SK-MEL-5 (cell line): ENCODE measurements at regions not wholly inside any gene's neighbourhood (a gene's known extent, or its start where the extent isn't known, plus 50 kb on each side); places are given as distances from the start of the nearest gene placed in this dataset.
A peak's percentile ranks its signal among the peaks of the same experiment; 100 is the strongest.

Source experiments
- DNase-seq: peaks from one replicate; pipeline ENCODE4 v3.0.0-alpha.2; 2016; ENCODE audit warnings: low read depth, low spot score
- in situ Hi-C: cut with HindIII; loops from 2 replicates; pipeline ENCODE4 v1.10.0; 2016; ENCODE audit warnings: low sequenced_read_pairs, high pct_unique_total_duplicates, low pct_unique_long_range_greater_than_20kb

DNA sequence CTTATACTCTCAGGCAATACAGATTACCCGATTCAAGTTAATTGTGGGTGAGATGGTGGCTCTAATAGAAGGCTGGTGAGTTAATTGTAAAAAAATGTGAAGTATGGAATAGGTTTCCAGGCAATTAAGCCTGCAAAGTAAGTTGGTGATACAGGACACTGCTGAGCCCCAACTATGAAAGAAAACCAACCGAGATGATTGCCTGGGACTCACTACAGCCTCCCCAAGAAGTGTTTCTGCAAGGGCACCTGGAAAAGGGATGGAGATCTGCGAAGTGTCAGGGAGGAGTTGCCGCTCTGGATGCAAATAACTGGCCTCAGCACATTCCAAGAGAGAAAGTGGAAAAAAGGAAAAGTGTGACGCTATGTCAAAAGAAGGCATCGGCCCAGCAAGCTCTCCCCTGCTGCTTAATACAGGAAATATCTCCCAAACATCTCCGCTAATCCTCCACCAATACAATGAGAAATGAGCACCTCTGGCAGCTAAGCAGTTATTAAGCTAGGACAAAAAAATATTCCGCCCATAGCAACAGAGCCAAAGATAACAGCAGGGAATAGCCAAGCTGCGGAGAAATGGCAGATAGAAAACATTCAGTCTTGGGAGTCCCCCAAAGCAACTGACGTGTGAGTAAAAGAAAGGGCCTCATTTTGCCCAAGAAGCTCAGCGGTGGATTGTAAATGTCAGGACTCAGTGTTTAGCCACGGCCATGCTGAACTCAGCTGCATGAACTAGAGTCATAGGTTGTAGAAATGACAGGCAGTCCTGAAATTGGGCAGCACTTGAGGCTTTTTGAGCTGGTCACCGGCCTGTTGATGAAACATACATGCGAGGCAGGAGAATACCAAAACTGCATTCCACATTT, 133.7 kb downstream of the SNX19 start:
- in situ Hi-C loops: no loop called here
- DNase-seq: no peak

DNA sequence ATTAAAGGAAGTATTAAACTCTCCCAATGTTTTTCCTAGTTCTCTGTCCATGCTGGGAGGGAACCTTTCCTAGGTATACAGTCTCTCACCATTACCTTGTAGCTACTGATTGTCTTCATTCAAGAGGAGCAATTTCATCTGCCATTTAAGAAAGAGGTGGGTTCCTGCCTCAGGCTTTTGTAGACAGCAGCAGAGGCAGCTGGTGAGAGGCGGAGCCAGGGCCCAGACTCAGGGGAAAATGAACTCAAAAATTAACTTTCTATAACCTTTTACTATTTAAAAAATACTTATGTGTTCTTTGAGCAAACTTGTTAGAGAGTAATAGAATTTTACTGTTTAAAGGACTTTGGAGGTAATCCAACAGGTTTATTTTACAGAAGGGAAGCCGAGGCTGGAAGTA, 133.0 kb downstream of the SNX19 start:
- in situ Hi-C loops: no loop called here
- DNase-seq: no peak

DNA sequence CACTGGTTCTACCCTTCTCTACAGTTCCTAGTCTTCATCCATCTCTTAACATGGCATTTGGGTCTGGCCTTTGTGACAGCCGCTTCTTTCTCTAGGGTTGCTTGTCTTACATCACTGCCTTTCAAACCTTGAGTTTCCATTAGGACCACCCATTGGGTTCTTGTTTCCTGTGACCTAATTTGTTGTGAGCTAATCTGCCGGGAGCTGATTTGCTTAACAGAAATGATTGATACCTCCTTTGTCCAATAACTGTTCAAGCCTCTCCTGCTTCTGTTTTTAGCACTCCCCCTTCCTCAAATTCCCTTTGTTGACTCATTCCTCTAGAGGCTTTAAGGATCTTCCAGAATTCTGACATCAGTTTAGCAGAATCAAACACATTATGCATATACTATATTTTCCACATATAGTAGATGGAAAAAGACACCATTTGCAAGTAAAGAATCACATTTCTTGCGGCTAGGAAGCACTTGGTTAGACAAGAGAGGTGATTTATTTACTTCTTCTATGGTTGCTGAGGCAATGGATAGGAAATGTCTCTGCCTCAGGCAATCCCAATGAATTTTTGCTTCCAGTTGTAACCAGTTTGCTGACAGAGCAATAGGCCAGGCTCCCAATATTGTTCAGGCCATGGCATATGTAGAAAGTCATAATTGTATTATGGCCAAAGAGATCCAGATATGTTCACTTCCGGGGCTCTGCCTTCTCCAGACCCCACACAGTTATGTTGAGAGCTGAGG, 130.7 kb downstream of the SNX19 start:
- in situ Hi-C loops: no loop called here
- DNase-seq: peak; percentile 17

DNA sequence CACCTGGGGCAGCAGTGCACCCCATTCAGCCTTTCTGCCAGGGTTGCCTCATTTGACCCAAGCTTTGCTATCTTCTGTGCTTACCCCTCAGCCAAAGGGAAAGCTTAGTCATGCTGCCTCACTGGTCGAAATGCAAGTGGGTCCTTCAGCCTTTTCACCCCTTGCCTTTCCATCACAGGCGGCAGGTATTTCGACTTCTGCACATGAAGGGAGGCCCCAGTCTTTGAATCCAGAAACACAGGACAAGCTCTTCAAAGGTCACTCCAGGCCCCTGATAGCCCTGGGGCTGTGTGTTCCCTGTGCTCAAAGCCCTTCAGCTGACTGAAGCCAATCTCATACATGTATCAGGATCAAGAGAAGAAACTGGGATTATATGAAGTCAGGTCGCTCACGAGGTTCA, 129.7 kb downstream of the SNX19 start:
- no peak for DNase-seq
- in situ Hi-C loops: no loop called here

DNA sequence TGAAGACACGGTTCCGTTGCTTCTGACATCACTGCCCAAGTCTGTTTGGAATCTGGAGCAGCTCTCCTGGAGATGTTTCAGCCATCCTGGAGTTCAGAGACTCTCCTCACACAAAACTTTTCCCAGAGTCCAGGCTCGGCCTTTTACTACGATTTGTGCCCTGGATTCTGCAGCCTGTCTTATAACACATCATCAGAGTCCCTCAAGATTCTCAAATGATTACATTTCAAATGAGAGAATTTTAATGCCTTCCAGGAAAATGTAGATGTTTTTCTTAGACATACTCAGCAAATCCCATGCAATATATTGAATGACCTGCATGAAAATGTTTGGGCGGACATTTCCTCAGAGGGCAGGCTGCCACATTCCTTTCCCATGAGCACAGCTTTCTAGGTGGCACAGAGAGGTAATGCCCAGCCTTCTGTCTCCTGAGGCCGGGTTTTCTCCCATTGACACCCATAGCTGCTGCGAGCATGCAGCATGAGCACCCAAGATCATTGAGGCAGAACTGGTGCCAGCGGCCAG, 129.1 kb downstream of the SNX19 start:
- DNase-seq: no peak
- in situ Hi-C loops: no loop called here

DNA sequence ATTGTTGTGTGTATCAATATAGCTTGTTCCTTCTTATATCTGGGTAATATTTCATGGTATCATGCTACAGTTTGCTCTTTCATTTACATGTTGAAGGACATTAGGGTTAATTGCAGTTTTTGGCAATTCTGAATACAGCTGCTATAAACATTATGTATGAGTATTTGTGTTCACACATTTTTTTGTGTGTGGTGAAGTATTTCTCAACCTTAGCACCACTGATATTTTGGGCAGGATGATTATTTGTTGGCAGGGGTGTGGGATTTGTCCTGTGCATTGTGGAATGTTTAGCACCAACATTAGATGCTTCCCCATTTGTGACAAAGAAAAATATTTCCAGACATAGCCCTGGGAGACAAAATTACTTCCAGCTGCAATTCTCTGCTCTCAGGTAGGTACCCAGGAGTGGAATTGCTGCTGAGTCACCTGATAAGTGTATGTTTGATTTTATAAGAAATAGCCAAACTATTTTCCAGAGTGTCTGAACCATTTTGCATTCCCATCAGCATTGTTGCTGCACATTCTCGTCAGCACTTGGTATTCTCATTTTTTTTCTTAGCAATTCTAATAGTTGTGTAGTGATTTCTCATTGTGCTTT, 128.2 kb downstream of the SNX19 start:
- in situ Hi-C loops: no loop called here
- DNase-seq: no peak

DNA sequence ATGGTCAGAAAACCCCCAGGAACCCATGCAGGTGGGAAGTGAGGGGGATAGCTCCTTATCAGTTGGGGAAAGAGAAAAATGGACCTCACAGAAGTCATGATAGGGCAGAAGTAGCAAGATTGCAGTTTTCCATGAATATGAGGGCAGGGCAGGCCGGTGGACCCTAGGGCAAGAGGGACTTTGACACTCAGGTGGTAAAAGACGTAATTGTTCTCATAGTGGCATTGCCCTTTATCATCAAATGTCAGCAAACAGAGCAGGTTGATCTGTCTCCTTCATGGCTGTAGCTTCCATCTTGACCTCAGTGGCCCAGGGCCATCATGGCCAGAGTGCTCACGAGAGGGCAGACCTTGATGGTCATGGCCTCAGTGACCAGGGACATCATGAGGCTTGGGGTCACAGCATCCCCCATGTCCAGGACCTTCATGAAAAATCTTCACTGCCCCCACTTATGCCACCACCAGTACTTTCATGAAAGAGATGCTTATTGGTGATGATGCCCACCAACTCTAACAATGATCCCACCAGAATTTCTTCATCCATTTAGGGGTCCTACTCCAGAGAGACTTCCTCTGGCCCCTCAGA, 127.1 kb downstream of the SNX19 start:
- in situ Hi-C loops: no loop called here
- no peak for DNase-seq

DNA sequence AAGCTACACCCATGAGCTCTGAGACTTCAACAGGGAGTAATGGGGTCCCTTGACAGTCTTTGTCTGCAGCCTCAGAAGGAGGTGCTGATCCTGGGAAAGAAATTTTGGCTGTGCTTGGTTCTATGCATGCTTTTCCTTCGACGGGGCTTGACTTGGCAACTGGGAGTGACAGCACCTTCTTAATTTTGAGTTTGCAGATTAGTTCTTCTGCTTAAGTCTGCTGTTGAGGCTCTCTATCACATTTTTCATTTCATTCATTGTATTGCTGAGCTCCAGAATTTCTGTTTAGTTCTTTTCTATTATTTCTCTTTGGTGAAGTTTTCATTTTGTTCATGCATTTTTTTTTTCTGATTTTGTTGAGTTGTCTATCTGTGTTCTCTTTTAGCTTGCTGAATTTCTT, 125.6 kb downstream of the SNX19 start:
- DNase-seq: no peak
- in situ Hi-C loops: no loop called here

DNA sequence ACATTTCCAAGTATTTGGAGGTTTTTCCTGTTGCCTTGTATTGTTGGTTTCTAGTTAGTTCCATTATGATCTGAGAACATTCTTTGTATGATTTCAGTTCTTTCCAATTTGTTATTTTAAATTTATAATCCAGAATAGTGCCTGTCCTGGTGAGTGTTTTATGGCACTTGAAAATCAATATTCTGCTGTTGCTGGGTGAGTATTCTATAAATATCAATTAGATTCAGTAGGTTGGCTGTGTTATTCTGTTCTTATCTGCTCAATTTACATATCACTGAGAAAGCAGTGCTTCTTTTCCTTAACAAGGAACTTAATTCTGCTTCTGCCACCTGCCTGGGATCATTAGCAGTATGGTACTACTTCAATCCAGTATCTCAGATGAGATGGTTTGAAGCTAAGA, 123.5 kb downstream of the SNX19 start:
- DNase-seq: no peak
- in situ Hi-C loops: no loop called here

DNA sequence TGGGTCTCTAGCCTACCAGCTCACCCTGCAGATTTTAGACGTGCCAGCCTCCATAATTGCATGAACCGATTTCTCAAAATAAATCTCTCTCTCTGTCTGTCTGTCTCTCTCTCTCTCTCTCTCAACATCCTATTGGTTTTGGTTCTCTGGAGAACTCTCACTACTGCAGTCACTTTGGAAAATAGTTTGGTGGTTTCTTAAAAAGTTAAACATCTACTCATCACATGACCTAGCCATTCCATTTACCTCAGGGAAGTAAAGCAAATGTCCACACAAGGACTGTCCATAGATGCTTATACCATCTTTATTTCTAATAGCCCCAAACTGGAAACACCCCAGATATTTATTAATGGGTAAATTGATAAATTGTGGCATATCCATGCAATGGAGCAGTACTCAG, 119.5 kb downstream of the SNX19 start:
- DNase-seq: no peak
- in situ Hi-C loops: no loop called here

DNA sequence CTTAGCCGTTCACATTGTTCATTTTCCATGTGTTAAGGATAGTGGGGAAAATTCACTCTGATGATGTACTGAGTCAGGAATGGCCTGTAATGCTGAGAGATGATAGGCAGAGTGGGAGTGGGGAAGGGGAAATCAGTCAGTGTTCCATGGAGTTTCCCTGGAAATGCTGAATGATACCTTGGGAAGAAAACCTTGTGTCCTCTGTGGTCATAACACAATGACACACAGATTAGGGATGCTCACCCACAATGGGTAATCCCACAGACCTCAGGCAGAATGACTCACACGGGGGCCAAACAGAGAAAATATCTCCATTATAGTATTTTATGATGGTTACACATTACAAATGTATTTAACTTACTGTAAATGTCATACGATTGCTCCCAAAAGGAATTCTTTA, 118.0 kb downstream of the SNX19 start:
- no peak for DNase-seq
- in situ Hi-C loops: no loop called here

DNA sequence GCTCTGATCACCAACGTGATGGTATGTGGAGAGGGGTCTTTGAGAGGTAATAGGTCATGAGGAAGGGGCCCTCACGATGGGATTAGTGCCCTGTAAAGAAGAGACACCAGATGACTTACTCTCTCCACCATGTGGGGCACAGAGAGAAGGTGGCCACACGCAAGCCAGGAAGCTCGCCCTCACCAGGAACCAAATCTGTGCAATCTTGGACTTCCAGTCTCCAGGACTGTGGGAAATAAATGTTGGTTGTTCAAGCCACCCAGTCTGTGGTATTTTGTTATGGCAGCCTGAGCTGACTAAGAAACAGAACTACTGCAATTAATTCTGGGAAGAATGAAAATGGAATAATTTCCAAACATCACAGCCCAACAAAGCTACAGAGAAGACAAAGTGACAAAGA, 117.5 kb downstream of the SNX19 start:
- in situ Hi-C loops: no loop called here

DNA sequence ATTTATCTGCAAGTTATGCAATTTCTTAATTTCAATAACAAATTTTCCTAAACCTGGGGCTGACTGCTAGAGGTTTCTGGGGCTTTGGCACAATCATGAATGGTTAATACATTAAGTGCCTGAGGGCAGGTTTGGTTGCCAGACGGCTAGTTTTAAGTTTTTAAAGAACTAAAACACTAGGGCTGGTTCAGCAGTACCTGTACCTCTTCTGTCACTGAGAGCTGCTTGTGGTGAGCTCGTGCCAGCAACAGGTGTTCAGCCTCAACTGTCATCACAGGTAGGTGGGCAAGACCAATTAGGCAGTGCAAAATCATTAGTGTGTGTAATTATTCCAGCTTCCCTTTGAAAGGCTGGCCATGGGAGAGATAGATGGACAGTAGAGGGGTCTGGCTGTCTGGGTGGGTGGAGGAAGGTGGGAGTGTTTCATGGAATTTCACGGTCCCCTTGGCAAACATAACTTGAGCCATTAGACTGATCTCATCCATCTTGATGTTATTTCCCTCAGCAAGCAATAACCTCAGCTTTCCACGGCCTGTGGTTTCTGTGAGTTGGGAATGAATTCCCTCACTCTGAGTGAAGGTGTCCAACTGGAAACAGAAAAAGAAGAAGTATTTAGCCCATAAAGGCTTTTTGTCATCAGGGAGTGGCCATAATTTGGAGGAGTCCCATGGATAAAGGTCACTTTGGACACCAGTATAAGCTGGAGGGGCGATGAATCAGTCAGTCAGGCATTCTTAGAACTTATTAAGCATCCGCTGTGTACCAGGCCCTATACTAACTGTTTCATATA, 114.8 kb downstream of the SNX19 start:
- in situ Hi-C loops: no loop called here
- DNase-seq: no peak

More for the DNA sequence above, 117.5 kb downstream of the SNX19 start:
- DNase-seq: no peak

DNA sequence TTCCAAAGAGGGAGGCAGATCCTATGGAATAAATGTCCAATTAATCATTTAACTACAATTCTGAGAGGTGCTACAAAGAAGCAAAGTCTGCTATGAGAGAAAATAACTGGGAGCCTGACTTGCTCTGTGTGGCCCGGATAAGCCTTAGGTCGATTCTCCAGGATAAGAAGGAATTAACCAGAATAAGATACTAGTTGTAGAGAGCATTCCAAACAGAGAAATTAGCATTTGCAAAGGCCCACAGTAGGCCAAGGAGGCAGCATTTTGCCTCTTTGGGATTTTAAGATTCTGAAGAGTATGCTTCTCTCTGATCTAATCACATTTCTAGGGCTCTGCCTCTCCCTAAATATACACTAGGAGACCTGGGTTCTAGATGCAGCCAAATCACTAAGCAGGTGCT, 113.7 kb downstream of the SNX19 start:
- DNase-seq: no peak
- in situ Hi-C loops: no loop called here

DNA sequence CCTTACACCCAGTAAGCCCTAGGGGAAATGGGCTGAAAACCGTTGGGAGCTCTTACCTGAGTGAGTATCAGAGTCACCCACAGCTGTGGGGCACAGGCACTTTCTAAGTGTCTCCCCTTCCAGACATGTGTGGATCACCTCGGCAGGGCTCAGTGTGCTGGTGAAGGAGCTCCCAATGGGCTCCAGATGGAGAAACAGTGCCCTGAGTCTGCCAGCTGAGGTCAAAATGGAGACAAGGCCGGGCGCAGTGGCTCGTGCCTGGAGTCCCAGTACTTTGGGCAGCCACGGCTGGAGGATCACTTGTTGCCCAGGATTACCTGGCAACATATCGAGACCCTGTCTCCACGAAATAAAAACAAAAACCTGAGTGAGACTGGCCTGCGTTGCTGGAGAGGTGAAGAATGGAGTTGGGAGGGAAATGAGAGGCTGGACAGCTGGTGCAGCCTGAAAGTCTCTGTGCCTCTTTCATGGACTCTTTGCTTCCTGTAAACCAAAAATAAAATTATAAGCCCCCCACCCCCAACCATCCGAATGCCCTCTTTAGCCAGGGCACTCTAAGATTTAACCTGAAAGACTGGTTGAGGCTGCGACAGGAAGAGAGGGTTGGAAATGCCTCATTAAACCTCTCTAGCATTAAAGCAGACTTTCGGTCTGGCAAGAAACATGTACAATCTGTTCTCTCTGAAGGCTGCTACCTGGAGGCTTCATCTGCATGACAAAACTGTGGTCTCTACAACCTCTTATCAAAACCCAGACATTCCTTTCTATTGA, 111.8 kb downstream of the SNX19 start:
- in situ Hi-C loops: no loop called here
- DNase-seq: no peak

DNA sequence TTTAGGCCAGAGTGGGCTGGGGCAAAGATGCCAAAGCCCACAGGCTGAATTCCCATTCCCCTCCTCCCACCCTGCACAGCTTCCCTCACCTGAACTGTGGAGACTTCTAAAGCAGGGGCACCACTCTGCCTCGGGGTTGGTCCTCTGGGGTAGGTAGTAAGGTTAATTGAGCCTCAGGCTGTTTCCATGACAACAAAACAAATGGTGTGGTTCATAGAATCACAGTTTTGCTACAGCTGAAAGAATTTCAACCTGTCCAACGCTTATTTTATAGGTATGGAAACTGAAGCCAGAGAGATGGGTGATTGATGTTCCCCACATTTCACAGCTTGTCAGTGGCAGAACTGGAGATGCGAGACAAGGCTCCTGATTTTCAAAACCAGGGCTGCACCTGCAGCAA, 109.5 kb downstream of the SNX19 start:
- in situ Hi-C loops: no loop called here
- DNase-seq: no peak

DNA sequence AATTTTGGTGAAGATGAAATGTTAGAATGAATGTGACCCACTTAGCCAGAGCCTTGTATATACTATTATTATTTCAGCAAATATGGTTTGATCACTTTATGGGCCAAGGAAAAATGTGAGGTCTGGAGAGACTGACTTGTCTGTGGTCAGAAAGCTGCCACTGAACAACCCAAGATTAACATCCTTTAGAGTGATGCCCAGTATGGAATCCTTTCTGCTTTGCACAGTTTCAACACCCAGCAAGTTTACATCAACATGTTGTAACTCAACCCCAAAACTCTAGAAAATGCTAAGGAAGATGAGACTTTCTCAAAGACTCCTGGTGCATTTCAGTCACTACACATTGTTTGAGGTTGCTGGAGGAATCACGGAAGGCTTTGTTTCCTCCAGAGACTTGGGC, 107.7 kb downstream of the SNX19 start:
- in situ Hi-C loops: no loop called here
- DNase-seq: no peak
